ENCODE measurements at regions not wholly inside any gene's neighbourhood (a gene's known extent, or its start where the extent isn't known, plus 50 kb on each side); places are given as distances from the start of the nearest gene placed in this dataset.

GRCh38 chr5:135235551-135236227 lies 163.3 kb downstream of the MACROH2A1 start:
- no peak for DNase-seq (ENCODE audit: low spot score)

- no peak for DNase-seq (ENCODE audit: low spot score)
Measured at GRCh38 chr5:135234666-135235401, 164.2 kb downstream of the MACROH2A1 start.

GRCh38 chr5:135234242-135234641 lies 164.8 kb downstream of the MACROH2A1 start:
- no peak for DNase-seq (ENCODE audit: low spot score)

- DNase-seq (ENCODE audit: low spot score), result no peak
Measured at GRCh38 chr5:135233477-135233876, 165.6 kb downstream of the MACROH2A1 start.

- peak; percentile 60 for DNase-seq (ENCODE audit: low spot score)
Measured at GRCh38 chr5:135232958-135233357, 166.1 kb downstream of the MACROH2A1 start.

- no peak for DNase-seq (ENCODE audit: low spot score)
Measured at GRCh38 chr5:135231289-135231688, 167.7 kb downstream of the MACROH2A1 start.

- DNase-seq (ENCODE audit: low spot score), result peak; percentile 78
Measured at GRCh38 chr5:135230251-135230925, 168.6 kb downstream of the MACROH2A1 start.

- no peak for DNase-seq (ENCODE audit: low spot score)
Measured at GRCh38 chr5:135229679-135230132, 169.3 kb downstream of the MACROH2A1 start.

GRCh38 chr5:135229122-135229521 lies 169.9 kb downstream of the MACROH2A1 start:
- no peak for DNase-seq (ENCODE audit: low spot score)

- no peak for DNase-seq (ENCODE audit: low spot score)
Measured at GRCh38 chr5:135228222-135228621, 170.8 kb downstream of the MACROH2A1 start.

GRCh38 chr5:135227064-135228022 lies 171.7 kb downstream of the MACROH2A1 start:
- no peak for DNase-seq (ENCODE audit: low spot score)

GRCh38 chr5:135225856-135226560 lies 173.0 kb downstream of the MACROH2A1 start:
- DNase-seq (ENCODE audit: low spot score), result no peak

GRCh38 chr5:135223891-135224625 lies 175.0 kb downstream of the MACROH2A1 start:
- DNase-seq (ENCODE audit: low spot score), result no peak

- DNase-seq (ENCODE audit: low spot score), result no peak
Measured at GRCh38 chr5:135223404-135223803, 175.6 kb downstream of the MACROH2A1 start.

GRCh38 chr5:135222771-135223170 lies 176.3 kb downstream of the MACROH2A1 start:
- DNase-seq (ENCODE audit: low spot score), result no peak

- no peak for DNase-seq (ENCODE audit: low spot score)
Measured at GRCh38 chr5:135222171-135222681, 176.8 kb downstream of the MACROH2A1 start.

- no peak for DNase-seq (ENCODE audit: low spot score)
Measured at GRCh38 chr5:135221696-135222095, 177.3 kb downstream of the MACROH2A1 start.

GRCh38 chr5:135221187-135221473 lies 177.9 kb downstream of the MACROH2A1 start:
- DNase-seq (ENCODE audit: low spot score), result no peak

GRCh38 chr5:135220394-135221186 lies 178.4 kb downstream of the MACROH2A1 start:
- no peak for DNase-seq (ENCODE audit: low spot score)

- no peak for DNase-seq (ENCODE audit: low spot score)
Measured at GRCh38 chr5:135219868-135220267, 179.2 kb downstream of the MACROH2A1 start.

All from Ammon's horn (tissue), 1 donor.